Natural killer cell (primary cell): ENCODE measurements at regions not wholly inside any gene's neighbourhood (a gene's known extent, or its start where the extent isn't known, plus 50 kb on each side); places are given as distances from the start of the nearest gene placed in this dataset.

Source experiments
- ATAC-seq, 3 donors: fragments of 150-1000 bp in 2 of 3; fragments of 200-7000 bp in 1 of 3; cut with Tn5 transposase; 1 replicate in 1 of 3; 2 replicates in 2 of 3; pipeline ENCODE4 v1.10.0; 2021; ENCODE audit warnings: mild to moderate bottlenecking in 2 of 3, moderate library complexity in 2 of 3
- DNase-seq, 2 donors: peaks; one replicate each; pipeline versions ENCODE4 v3.0.0 to v3.0.0-alpha.2; 2013 to 2021; ENCODE audit warnings: mixed read lengths in 1 of 2
- H3K27ac ChIP-seq: one replicate; pipeline ENCODE4 v1.5.1; 2013; ENCODE audit warnings: mild to moderate bottlenecking, low read length
- H3K27me3 ChIP-seq: one replicate; pipeline ENCODE4 v1.6.1; 2013; ENCODE audit warnings: low read length; ENCODE audit not compliant: control insufficient read depth, insufficient read depth
- H3K36me3 ChIP-seq: one replicate; pipeline ENCODE4 v1.6.1; 2013; ENCODE audit warnings: low read length; ENCODE audit not compliant: control insufficient read depth, insufficient read depth
- H3K4me1 ChIP-seq: one replicate; pipeline ENCODE4 v1.6.1; 2013; ENCODE audit warnings: low read length; ENCODE audit not compliant: control insufficient read depth, insufficient read depth
- H3K4me3 ChIP-seq: one replicate; pipeline ENCODE4 v1.5.1; 2013; ENCODE audit warnings: low read length
- H3K9me3 ChIP-seq: one replicate; pipeline ENCODE4 v1.6.1; 2013; ENCODE audit warnings: low read length; ENCODE audit not compliant: control insufficient read depth, insufficient read depth
- H3K27ac Mint-ChIP-seq, 2 donors: one replicate each; pipeline ENCODE4 v1.8.0; 2022; ENCODE audit warnings: mild to moderate bottlenecking in 2 of 2, mixed read lengths in 2 of 2, moderate library complexity in 1 of 2
- H3K27me3 Mint-ChIP-seq, 2 donors: one replicate each; pipeline ENCODE4 v1.8.0; 2022; ENCODE audit warnings: low read depth in 2 of 2, mixed read lengths in 2 of 2
- H3K36me3 Mint-ChIP-seq: one replicate; pipeline ENCODE4 v1.8.0; 2022; ENCODE audit warnings: mixed read lengths
- H3K4me1 Mint-ChIP-seq, 2 donors: one replicate each; pipeline ENCODE4 v1.8.0; 2022; ENCODE audit warnings: mixed read lengths in 2 of 2
- H3K4me3 Mint-ChIP-seq: one replicate; pipeline ENCODE4 v1.8.0; 2022; ENCODE audit warnings: mild to moderate bottlenecking, moderate library complexity, mixed read lengths
- H3K9me3 Mint-ChIP-seq, 2 donors: one replicate each; pipeline ENCODE4 v1.8.0; 2022; ENCODE audit warnings: mixed read lengths in 2 of 2
- CTCF ChIP-seq: fragments of 200-600 bp; IDR thresholded peaks from one replicate; pipeline ENCODE4 v1.8.0; 2022; ENCODE audit warnings: antibody characterized with exemption
- WGBS: methylation state at CpG from one replicate; pipeline ENCODE4 v1.1.7; 2013; ENCODE audit warnings: missing lambda C conversion rate; ENCODE audit not compliant: insufficient coverage; 5-methylcytosine and 5-hydroxymethylcytosine counted together
- intact Hi-C: fragments of 100-400 bp; cut with micrococcal nuclease; formaldehyde crosslinking; loops from one replicate; pipeline ENCODE4 v1.14.2; 2022

DNA sequence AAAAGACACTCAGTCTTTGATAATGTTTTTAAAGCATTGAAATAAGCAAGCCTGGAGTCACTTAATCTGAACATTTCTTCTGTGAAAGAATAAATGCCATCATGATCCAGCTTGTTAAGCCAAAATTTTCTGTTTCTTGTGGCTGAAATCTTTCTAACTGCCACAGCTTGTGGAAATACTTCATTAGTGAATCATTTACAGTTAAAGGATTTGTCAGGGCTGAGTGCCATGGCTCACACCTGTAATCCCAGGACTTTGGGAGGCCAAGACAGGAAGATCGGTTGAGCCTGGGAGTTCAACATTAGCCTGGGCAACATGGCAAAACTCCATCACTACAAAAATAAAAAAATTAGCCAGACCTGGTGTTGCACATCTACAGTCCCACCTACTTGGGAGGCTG lies 93.3 kb upstream of the PDE5A start:
- Mint-ChIP-seq H3K36me3 (peaks cover 1% of the 10 kb centered on the region), H3K27ac (no peak overlapping the region), H3K4me1 (no peaks in the 10 kb centered on the region), H3K9me3 (peaks cover 10 to 12% of the 10 kb centered on the region in 2 donors), H3K4me3 (no peak overlapping the region), H3K27me3 (no peaks in the 10 kb centered on the region)
- 100% methylated on average over 1 of the region's 1 CpG for WGBS
- Histone ChIP-seq H3K9me3 (no peaks in the 10 kb centered on the region), H3K27ac (no peak overlapping the region), H3K36me3 (no peaks in the 10 kb centered on the region), H3K4me3 (no peak overlapping the region), H3K4me1 (no peaks in the 10 kb centered on the region), H3K27me3 (no peaks in the 10 kb centered on the region)
- intact Hi-C loops, result no loop called here
- DNase-seq (no peak), ATAC-seq (no peak)
- no peak for TF ChIP-seq CTCF

GRCh38 chr4:119715490-119716445 lies 87.2 kb upstream of the PDE5A start:
- peaks cover 4% of the 10 kb centered on the region for H3K9me3 ChIP-seq
- no peaks in the 10 kb centered on the region for H3K4me1 Mint-ChIP-seq
- H3K9me3 Mint-ChIP-seq, result peaks cover 14 to 17% of the 10 kb centered on the region in 2 donors
- H3K4me3 ChIP-seq, result no peak overlapping the region
- DNase-seq (no peak), ATAC-seq (no peak)
- H3K4me3 Mint-ChIP-seq, result no peak overlapping the region
- peaks cover 10% of the 10 kb centered on the region for H3K36me3 Mint-ChIP-seq
- no peaks in the 10 kb centered on the region for H3K27me3 ChIP-seq
- H3K4me1 ChIP-seq, result no peaks in the 10 kb centered on the region
- no peaks in the 10 kb centered on the region for H3K36me3 ChIP-seq
- H3K27ac Mint-ChIP-seq, result no peak overlapping the region
- 97% methylated on average over 3 of the region's 4 CpGs for WGBS
- no peak for TF ChIP-seq CTCF
- no peaks in the 10 kb centered on the region for H3K27me3 Mint-ChIP-seq
- intact Hi-C loops, result no loop called here
- H3K27ac ChIP-seq, result no peak overlapping the region

DNA sequence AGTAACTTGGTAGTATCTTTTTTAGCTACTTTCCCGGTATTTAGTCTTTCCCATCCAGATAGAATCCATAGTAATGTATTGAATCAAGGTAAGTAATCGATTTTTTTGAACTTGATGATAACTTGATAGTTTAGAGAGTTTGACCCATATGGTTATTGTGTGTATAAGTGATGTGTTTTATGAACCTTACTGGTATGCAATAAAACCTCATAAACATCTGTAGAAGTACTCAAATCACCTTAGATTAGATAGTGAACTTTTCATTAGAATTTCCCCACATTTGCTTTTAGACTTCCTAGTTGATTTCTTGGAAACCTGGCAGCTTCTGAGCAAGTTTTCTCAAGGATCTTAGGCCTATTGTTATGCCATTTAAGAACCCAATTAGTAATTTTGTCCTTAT lies 80.8 kb upstream of the PDE5A start:
- H3K36me3 ChIP-seq, result no peaks in the 10 kb centered on the region
- Mint-ChIP-seq H3K4me1 (no peaks in the 10 kb centered on the region), H3K9me3 (peaks cover 12 to 14% of the 10 kb centered on the region in 2 donors), H3K27ac (no peak overlapping the region), H3K27me3 (no peaks in the 10 kb centered on the region), H3K36me3 (no peaks in the 10 kb centered on the region), H3K4me3 (no peak overlapping the region)
- ATAC-seq (no peak), DNase-seq (no peak)
- no peak overlapping the region for H3K27ac ChIP-seq
- no peak for TF ChIP-seq CTCF
- no peaks in the 10 kb centered on the region for H3K4me1 ChIP-seq
- H3K9me3 ChIP-seq, result no peaks in the 10 kb centered on the region
- no peak overlapping the region for H3K4me3 ChIP-seq
- H3K27me3 ChIP-seq, result no peaks in the 10 kb centered on the region
- 100% methylated on average over 1 of the region's 2 CpGs for WGBS
- intact Hi-C loops, result no loop called here
